ENCODE measurements at regions not wholly inside any gene's neighbourhood (a gene's known extent, or its start where the extent isn't known, plus 50 kb on each side); places are given as distances from the start of the nearest gene placed in this dataset.

DNA sequence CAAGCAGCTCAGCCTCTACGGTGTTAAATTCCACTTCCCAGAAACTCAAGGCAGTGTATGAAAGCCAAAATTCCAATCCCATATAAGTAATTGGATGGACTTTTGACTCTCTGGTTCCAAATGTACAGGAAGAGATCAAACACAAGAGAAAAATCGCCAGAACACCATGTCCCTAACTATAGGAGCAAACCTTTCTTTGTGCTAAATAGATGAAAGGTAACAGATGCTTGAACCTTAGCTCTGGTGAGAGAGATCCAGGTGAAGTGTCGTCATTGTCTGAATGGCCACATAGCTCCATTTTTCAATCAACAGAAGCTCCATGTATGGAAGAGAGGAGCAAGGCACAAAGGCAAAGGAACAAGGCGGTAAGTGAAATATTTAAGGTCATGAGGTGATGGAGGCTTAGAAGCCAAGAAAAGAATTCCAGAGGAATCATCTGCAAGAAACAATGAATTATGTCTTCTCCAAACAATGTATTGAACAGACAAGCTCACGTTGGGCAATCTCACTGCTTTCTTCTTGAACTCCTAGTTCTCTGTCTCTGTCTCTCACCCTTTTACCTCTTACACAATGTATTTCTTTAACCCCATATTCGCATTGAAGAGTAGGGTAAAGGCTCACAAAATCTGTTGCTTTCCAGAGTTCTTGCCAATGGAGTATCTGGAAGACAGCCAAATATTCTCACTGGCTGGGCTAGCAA lies 585.1 kb downstream of the GATA3 start:
- Histone ChIP-seq H3K36me3 (no peaks in the 10 kb centered on the region), H3K4me3 (ENCODE audit: low read depth, low read length) (no peak overlapping the region), H3K4me1 (peaks cover 34% of the 10 kb centered on the region), H3K9me3 (no peaks in the 10 kb centered on the region), H3K27me3 (no peaks in the 10 kb centered on the region)
- no peak for TF ChIP-seq CTCF (IDR thresholded peaks at IDR 0.05; ENCODE audit: low read depth, low read length)
- no peak for DNase-seq

GRCh38 chr10:8640301-8640700 lies 585.8 kb downstream of the GATA3 start:
- no peaks in the 10 kb centered on the region for H3K36me3 ChIP-seq
- no peak for TF ChIP-seq CTCF (IDR thresholded peaks at IDR 0.05; ENCODE audit: low read depth, low read length)
- no peaks in the 10 kb centered on the region for H3K27me3 ChIP-seq
- peaks cover 34% of the 10 kb centered on the region for H3K4me1 ChIP-seq
- H3K9me3 ChIP-seq = no peaks in the 10 kb centered on the region
- DNase-seq = no peak
- H3K4me3 ChIP-seq (ENCODE audit: low read depth, low read length) = no peak overlapping the region

DNA sequence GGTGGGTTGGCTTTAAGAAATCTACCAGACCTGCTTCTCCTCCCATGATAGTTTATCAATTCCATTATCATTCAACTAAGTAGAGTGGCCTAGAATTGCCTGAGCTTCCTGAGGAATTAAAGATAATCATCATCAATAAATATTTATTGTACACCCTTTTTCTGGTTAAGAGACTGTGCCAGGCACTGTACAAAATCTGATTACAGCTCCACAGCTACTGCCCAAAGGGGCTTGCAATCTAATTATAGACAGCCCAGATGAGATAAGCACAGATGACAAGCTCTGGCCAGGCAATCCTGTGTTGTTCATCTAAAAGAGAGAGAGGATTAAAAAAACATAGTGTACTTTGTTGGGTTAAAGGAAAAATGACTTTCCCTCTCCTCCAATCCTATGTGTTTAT lies 586.4 kb downstream of the GATA3 start:
- DNase-seq = peak; percentile 72
- no peak overlapping the region for H3K4me3 ChIP-seq (ENCODE audit: low read depth, low read length)
- peaks cover 34% of the 10 kb centered on the region for H3K4me1 ChIP-seq
- TF ChIP-seq CTCF (IDR thresholded peaks at IDR 0.05; ENCODE audit: low read depth, low read length) = no peak
- no peaks in the 10 kb centered on the region for H3K27me3 ChIP-seq
- no peaks in the 10 kb centered on the region for H3K36me3 ChIP-seq
- H3K9me3 ChIP-seq = no peaks in the 10 kb centered on the region

DNA sequence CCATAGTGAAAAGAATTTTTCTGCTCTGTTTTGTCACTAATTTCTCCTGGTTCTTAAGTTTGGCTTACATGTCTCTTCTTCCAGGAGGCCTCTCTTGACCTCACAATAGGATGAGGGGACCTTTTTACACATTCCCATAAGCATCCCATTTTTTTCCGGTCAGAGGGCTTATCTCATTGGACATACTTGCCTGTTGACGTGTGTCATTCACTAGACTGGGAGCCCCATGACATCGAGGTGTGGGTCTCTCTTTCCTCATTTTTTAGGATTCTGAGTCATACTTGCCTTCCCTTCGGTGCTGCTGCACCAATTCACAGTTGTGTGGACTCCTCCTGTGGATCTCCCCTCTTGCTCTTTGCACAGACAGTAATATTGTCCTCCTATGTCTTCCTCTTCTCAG lies 601.8 kb downstream of the GATA3 start:
- no peak for TF ChIP-seq CTCF (IDR thresholded peaks at IDR 0.05; ENCODE audit: low read depth, low read length)
- no peak for DNase-seq
- Histone ChIP-seq H3K4me3 (ENCODE audit: low read depth, low read length) (no peak overlapping the region), H3K27me3 (no peaks in the 10 kb centered on the region), H3K4me1 (no peaks in the 10 kb centered on the region; the same call in none of the 2 replicates), H3K36me3 (no peaks in the 10 kb centered on the region), H3K9me3 (no peaks in the 10 kb centered on the region)

GRCh38 chr10:8659982-8660381 lies 605.5 kb downstream of the GATA3 start:
- Histone ChIP-seq H3K9me3 (no peaks in the 10 kb centered on the region), H3K4me1 (no peaks in the 10 kb centered on the region; the same call in 1 of the 2 replicates)

More at GRCh38 chr10:8659982-8660381, 605.5 kb downstream of the GATA3 start:
- H3K4me3 ChIP-seq (ENCODE audit: low read depth, low read length) = no peak overlapping the region
- no peaks in the 10 kb centered on the region for H3K36me3 ChIP-seq
- no peak for DNase-seq
- TF ChIP-seq CTCF (IDR thresholded peaks at IDR 0.05; ENCODE audit: low read depth, low read length) = no peak
- H3K27me3 ChIP-seq = no peaks in the 10 kb centered on the region
